ENCODE measurements at regions not wholly inside any gene's neighbourhood (a gene's known extent, or its start where the extent isn't known, plus 50 kb on each side); places are given as distances from the start of the nearest gene placed in this dataset.

DNA sequence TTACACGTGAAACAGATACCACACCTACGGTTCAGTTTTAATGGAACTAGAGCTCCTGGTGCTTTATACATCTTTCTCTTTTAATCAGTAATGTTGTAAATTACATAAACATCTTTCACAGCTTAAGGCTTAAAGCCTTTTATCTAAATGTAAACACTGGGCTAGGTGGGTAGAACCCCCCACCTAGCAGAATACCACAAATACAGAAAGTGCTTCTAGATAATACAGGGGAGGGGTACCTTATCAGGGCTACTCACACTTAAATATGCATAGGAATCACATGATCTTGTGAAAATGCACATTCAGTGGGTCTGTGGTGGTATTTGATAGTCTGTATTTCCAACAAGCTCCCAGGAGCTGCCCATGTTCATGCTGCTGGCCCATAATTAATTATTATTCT, 256.4 kb upstream of the TARS1 start:
- TF ChIP-seq, protein P1, sequence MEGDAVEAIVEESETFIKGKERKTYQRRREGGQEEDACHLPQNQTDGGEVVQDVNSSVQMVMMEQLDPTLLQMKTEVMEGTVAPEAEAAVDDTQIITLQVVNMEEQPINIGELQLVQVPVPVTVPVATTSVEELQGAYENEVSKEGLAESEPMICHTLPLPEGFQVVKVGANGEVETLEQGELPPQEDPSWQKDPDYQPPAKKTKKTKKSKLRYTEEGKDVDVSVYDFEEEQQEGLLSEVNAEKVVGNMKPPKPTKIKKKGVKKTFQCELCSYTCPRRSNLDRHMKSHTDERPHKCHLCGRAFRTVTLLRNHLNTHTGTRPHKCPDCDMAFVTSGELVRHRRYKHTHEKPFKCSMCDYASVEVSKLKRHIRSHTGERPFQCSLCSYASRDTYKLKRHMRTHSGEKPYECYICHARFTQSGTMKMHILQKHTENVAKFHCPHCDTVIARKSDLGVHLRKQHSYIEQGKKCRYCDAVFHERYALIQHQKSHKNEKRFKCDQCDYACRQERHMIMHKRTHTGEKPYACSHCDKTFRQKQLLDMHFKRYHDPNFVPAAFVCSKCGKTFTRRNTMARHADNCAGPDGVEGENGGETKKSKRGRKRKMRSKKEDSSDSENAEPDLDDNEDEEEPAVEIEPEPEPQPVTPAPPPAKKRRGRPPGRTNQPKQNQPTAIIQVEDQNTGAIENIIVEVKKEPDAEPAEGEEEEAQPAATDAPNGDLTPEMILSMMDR (conservative IDR thresholded peaks at IDR 0.05; ENCODE audit: low read depth, low read length): no peak
- no peak for TF ChIP-seq EZH2 (IDR thresholded peaks at IDR 0.05; ENCODE audit: low read length, unreplicated experiment)

Measured in PC-3 (cell line).